ENCODE measurements at regions not wholly inside any gene's neighbourhood (a gene's known extent, or its start where the extent isn't known, plus 50 kb on each side); places are given as distances from the start of the nearest gene placed in this dataset.

- TF ChIP-seq CTCF (IDR thresholded peaks at IDR 0.05) (no peak), EZH2 (IDR thresholded peaks at IDR 0.05; ENCODE audit: borderline replicate concordance, insufficient read depth, low read depth, low read length, poor library complexity, severe bottlenecking) (no peak)
These were observed 402.1 kb downstream of the PDGFC start for GRCh38 chr4:156569535-156569934.

Data from B cell (primary cell).